H1 (cell line): ENCODE measurements at regions not wholly inside any gene's neighbourhood (a gene's known extent, or its start where the extent isn't known, plus 50 kb on each side); places are given as distances from the start of the nearest gene placed in this dataset.

Experiments used
- CTCF ChIA-PET: fragments of 300-600 bp; sonication (Branson Sonifier 250); formaldehyde crosslinking; loops from one replicate; lab custom pipeline; 2021; ENCODE audit not compliant: partially characterized antibody; lab: Charles Lee
- POLR2A ChIA-PET: fragments of 300-600 bp; sonication (Branson Sonifier 250); formaldehyde crosslinking; loops from one replicate; lab custom pipeline; 2021; ENCODE audit warnings: inconsistent platforms; ENCODE audit not compliant: partially characterized antibody; lab: Charles Lee
- DNase-seq, 2 experiments: peaks; one replicate each; pipeline versions ENCODE4 v3.0.0 to v3.0.0-alpha.2; 2010 to 2022; ENCODE audit warnings: low spot score in 2 of 2, low read depth in 1 of 2, mixed read lengths in 1 of 2
- FAIRE-seq: peaks from 2 replicates; lab custom pipeline; 2011; peaks lifted over from hg19 to GRCh38; lab: Jason Lieb, UNC
- H2AFZ ChIP-seq: 2 replicates; pipeline ENCODE4 v1.8.1; 2012; ENCODE audit warnings: low read length, inconsistent platforms
- H2AK5ac ChIP-seq: 2 replicates; pipeline ENCODE4 v1.6.1; 2013; ENCODE audit warnings: low read depth, low read length
- H2BK120ac ChIP-seq: replicated peaks from 2 replicates; pipeline ENCODE3; 2013; ENCODE audit warnings: low read depth, low read length, inconsistent platforms
- H2BK12ac ChIP-seq: 2 replicates; pipeline ENCODE4 v1.6.1; 2013; ENCODE audit warnings: low read depth, low read length
- H2BK15ac ChIP-seq: 2 replicates; pipeline ENCODE4 v1.6.1; 2013; ENCODE audit warnings: low read length
- H2BK20ac ChIP-seq: 2 replicates; pipeline ENCODE4 v1.6.1; 2013; ENCODE audit warnings: low read length
- H2BK5ac ChIP-seq: 2 replicates; pipeline ENCODE4 v1.6.1; 2013; ENCODE audit warnings: low read depth, low read length
- H3K14ac ChIP-seq: 2 replicates; pipeline ENCODE4 v1.6.1; 2013; ENCODE audit warnings: inconsistent platforms; ENCODE audit not compliant: insufficient read length
- H3K18ac ChIP-seq: 2 replicates; pipeline ENCODE4 v1.6.1; 2013; ENCODE audit warnings: low read length; ENCODE audit errors: extremely low read depth
- H3K23ac ChIP-seq: 2 replicates; pipeline ENCODE4 v1.6.1; 2013; ENCODE audit warnings: inconsistent platforms; ENCODE audit not compliant: insufficient read length
- H3K23me2 ChIP-seq: 2 replicates; pipeline ENCODE4 v1.6.1; 2013; ENCODE audit warnings: low read depth, low read length
- H3K27ac ChIP-seq: 2 replicates; pipeline ENCODE4 v1.6.1; 2011; ENCODE audit warnings: low read depth, low read length, inconsistent platforms
- H3K27me3 ChIP-seq, 4 experiments: replicated peaks in 1 of 4; 1 replicate in 1 of 4; 2 replicates in 3 of 4; pipeline versions ENCODE4 v1.6.1 to v1.8.1; 2011 to 2013; ENCODE audit warnings: low read length in 3 of 4, mild to moderate bottlenecking in 3 of 4, inconsistent platforms in 2 of 4, mixed read lengths in 2 of 4, moderate library complexity in 1 of 4; ENCODE audit not compliant: control insufficient read depth in 3 of 4, insufficient read depth in 3 of 4; ENCODE audit errors: extremely low read depth in 1 of 4
- H3K36me3 ChIP-seq, 4 experiments: 2 replicates each; pipeline versions ENCODE4 v1.6.1 to v1.8.1; 2011 to 2013; ENCODE audit warnings: mild to moderate bottlenecking in 4 of 4, low read length in 3 of 4, moderate library complexity in 2 of 4, control low read depth in 1 of 4, inconsistent platforms in 1 of 4; ENCODE audit not compliant: insufficient read depth in 4 of 4, control insufficient read depth in 2 of 4
- H3K4ac ChIP-seq: replicated peaks from 2 replicates; pipeline ENCODE3; 2013; ENCODE audit warnings: low read length, low read depth, mixed read lengths, inconsistent platforms; ENCODE audit not compliant: insufficient read length
- H3K4me1 ChIP-seq, 4 experiments: replicated peaks in 1 of 4; 1 replicate in 1 of 4; 2 replicates in 3 of 4; pipeline versions ENCODE4 v1.6.1 to v1.8.1; 2011 to 2013; ENCODE audit warnings: low read length in 3 of 4, inconsistent platforms in 2 of 4, mixed read lengths in 1 of 4; ENCODE audit not compliant: insufficient read depth in 4 of 4, control insufficient read depth in 3 of 4
- H3K4me2 ChIP-seq, 2 experiments: 2 replicates each; pipeline versions ENCODE4 v1.6.1 to v1.8.1; 2011 to 2013; ENCODE audit warnings: low read depth in 2 of 2, low read length in 2 of 2, control low read depth in 1 of 2, inconsistent platforms in 1 of 2, mild to moderate bottlenecking in 1 of 2; ENCODE audit not compliant: insufficient read depth in 1 of 2
- H3K4me3 ChIP-seq, 4 experiments: fragments of 200-600, 300-600 bp in 1 of 4; sonication (generic), shearing (Covaris generic), sonication (Bioruptor Twin) in 1 of 4; 2 replicates each; pipeline versions ENCODE4 v1.5.1 to v1.8.1; 2011 to 2016; ENCODE audit warnings: low read length in 4 of 4, low read depth in 3 of 4, control low read depth in 2 of 4, inconsistent platforms in 2 of 4, mild to moderate bottlenecking in 2 of 4, mixed read lengths in 1 of 4, moderate library complexity in 1 of 4; ENCODE audit not compliant: insufficient read depth in 2 of 4; ENCODE audit errors: extremely low read depth in 1 of 4
- H3K56ac ChIP-seq: replicated peaks from 2 replicates; pipeline ENCODE3; 2013; ENCODE audit warnings: low read depth, mild to moderate bottlenecking, mixed read lengths, low read length, inconsistent platforms; ENCODE audit not compliant: insufficient read length
- H3K79me1 ChIP-seq: 2 replicates; pipeline ENCODE4 v1.6.1; 2013; ENCODE audit warnings: low read depth, low read length, control low read depth
- H3K79me2 ChIP-seq, 2 experiments: 2 replicates each; pipeline versions ENCODE4 v1.6.1 to v1.8.1; 2012 to 2013; ENCODE audit warnings: low read length in 2 of 2, mild to moderate bottlenecking in 2 of 2, inconsistent platforms in 1 of 2; ENCODE audit not compliant: insufficient read depth in 2 of 2, control insufficient read depth in 1 of 2
- H3K9ac ChIP-seq, 4 experiments: replicated peaks in 1 of 4; 1 replicate in 1 of 4; 2 replicates in 3 of 4; pipeline versions ENCODE4 v1.6.1 to v1.8.1; 2011 to 2013; ENCODE audit warnings: low read depth in 3 of 4, low read length in 3 of 4, control low read depth in 2 of 4, mild to moderate bottlenecking in 2 of 4, moderate library complexity in 2 of 4, inconsistent platforms in 1 of 4; ENCODE audit errors: extremely low read depth in 1 of 4
- H3K9me3 ChIP-seq, 2 experiments: 2 replicates each; pipeline versions ENCODE4 v1.6.1 to v1.8.1; 2012 to 2013; ENCODE audit warnings: mild to moderate bottlenecking in 2 of 2, moderate library complexity in 2 of 2, control low read depth in 1 of 2, inconsistent platforms in 1 of 2, low read depth in 1 of 2, low read length in 1 of 2, mixed read lengths in 1 of 2; ENCODE audit not compliant: insufficient read depth in 2 of 2
- H4K20me1 ChIP-seq, 2 experiments: replicated peaks in 1 of 2; 2 replicates each; pipeline versions ENCODE3 to v1.8.1; 2011 to 2013; ENCODE audit warnings: inconsistent platforms in 2 of 2, low read length in 2 of 2, mild to moderate bottlenecking in 1 of 2; ENCODE audit not compliant: insufficient read depth in 2 of 2, control insufficient read depth in 1 of 2
- H4K5ac ChIP-seq: 2 replicates; pipeline ENCODE4 v1.6.1; 2013; ENCODE audit warnings: low read length, low read depth, mixed read lengths, inconsistent platforms; ENCODE audit not compliant: insufficient read length
- H4K8ac ChIP-seq: 2 replicates; pipeline ENCODE4 v1.8.0; 2013; ENCODE audit warnings: mild to moderate bottlenecking, moderate library complexity, low read length, inconsistent platforms; ENCODE audit not compliant: insufficient read depth; ENCODE audit errors: extremely low read depth
- H4K91ac ChIP-seq: replicated peaks from 2 replicates; pipeline ENCODE3; 2013; ENCODE audit warnings: low read length, mixed read lengths, inconsistent platforms; ENCODE audit not compliant: insufficient read length
- PHF8 ChIP-seq: fragments of 200-600 bp; sonication (generic); conservative IDR thresholded peaks from 2 replicates; pipeline ENCODE4 v1.7.1; 2012; ENCODE audit warnings: low read depth, mild to moderate bottlenecking, inconsistent platforms, low read length, moderate library complexity
- WGBS, 2 experiments: shearing (Covaris generic) in 1 of 2; methylation state at CpG; one replicate each; pipeline versions ENCODE4 v1.1.6 to v1.1.7; 2013 to 2015; ENCODE audit warnings: low lambda C conversion rate in 2 of 2, mixed read lengths in 2 of 2, inconsistent platforms in 1 of 2, low coverage in 1 of 2, missing lambda C conversion rate in 1 of 2; ENCODE audit not compliant: insufficient replicate concordance in 2 of 2, insufficient coverage in 1 of 2, insufficient read length in 1 of 2; ENCODE audit errors: extremely low coverage in 1 of 2, missing lambda C conversion rate in 1 of 2; 5-methylcytosine and 5-hydroxymethylcytosine counted together

GRCh38 chr1:238558156-238558555 is 667.4 kb upstream of the ZP4 start:
- no peak overlapping the region for H2AK5ac ChIP-seq
- H3K4me3 ChIP-seq = no peak overlapping the region
- H2BK120ac ChIP-seq = no peak overlapping the region
- H3K36me3 ChIP-seq = no peaks in the 10 kb centered on the region
- ChIA-PET CTCF (interaction anchor here (1.1 kb wide), 1 partner anchor 321 kb away, joined by 3 read pairs; no protein-coding TSS in a partner anchor), POLR2A (no interaction called here)
- H2BK20ac ChIP-seq = no peak overlapping the region
- no peaks in the 10 kb centered on the region for H3K79me2 ChIP-seq
- H3K79me1 ChIP-seq = no peaks in the 10 kb centered on the region
- H4K91ac ChIP-seq = no peak overlapping the region
- no peak overlapping the region for H4K5ac ChIP-seq
- H2BK12ac ChIP-seq = no peak overlapping the region
- no peak for FAIRE-seq
- TF ChIP-seq PHF8 = no peak
- H3K4me1 ChIP-seq = no peaks in the 10 kb centered on the region
- H3K18ac ChIP-seq = no peak overlapping the region
- no peak overlapping the region for H3K4ac ChIP-seq
- H3K23ac ChIP-seq = no peak overlapping the region
- no peak overlapping the region for H2BK15ac ChIP-seq
- no peaks in the 10 kb centered on the region for H3K27me3 ChIP-seq
- no peak overlapping the region for H4K8ac ChIP-seq
- H3K9me3 ChIP-seq = no peaks in the 10 kb centered on the region
- no peak overlapping the region for H3K14ac ChIP-seq
- H3K27ac ChIP-seq = no peak overlapping the region
- DNase-seq = no peak
- no peaks in the 10 kb centered on the region for H4K20me1 ChIP-seq
- H2BK5ac ChIP-seq = no peak overlapping the region
- no peak overlapping the region for H3K4me2 ChIP-seq
- H2AFZ ChIP-seq = no peak overlapping the region
- H3K23me2 ChIP-seq = no peaks in the 10 kb centered on the region; the same call in 1 of the 2 replicates
- 89% methylated on average over 4 of the region's 4 CpGs; no CpG with 5 or more reads in 1 of the 2 experiments for WGBS, 2 experiments
- no peak overlapping the region for H3K56ac ChIP-seq
- no peak overlapping the region for H3K9ac ChIP-seq
